ENCODE measurements at regions not wholly inside any gene's neighbourhood (a gene's known extent, or its start where the extent isn't known, plus 50 kb on each side); places are given as distances from the start of the nearest gene placed in this dataset.

- Histone ChIP-seq H3K36me3 (replicated peaks in 1 of 2; ENCODE audit: control extremely low read depth in 1 of 2, control insufficient read depth in 1 of 2, extremely low read depth in 1 of 2, insufficient read depth in 2 of 2, low read length in 1 of 2) (no peaks in the 10 kb centered on the region), H3K79me2 (ENCODE audit: control insufficient read depth, insufficient read depth, low read length) (no peaks in the 10 kb centered on the region), H3K4me1 (ENCODE audit: control insufficient read depth in 2 of 2, insufficient read depth in 2 of 2, low read length in 2 of 2) (no peaks in the 10 kb centered on the region), H3K27ac (ENCODE audit: low read length in 2 of 2) (no peak overlapping the region), H3K4me3 (ENCODE audit: control extremely low read depth in 1 of 5, extremely low read depth in 1 of 5, insufficient read depth in 1 of 5, low read depth in 2 of 5, low read length in 4 of 5) (no peak overlapping the region), H3K9ac (ENCODE audit: low read length) (no peak overlapping the region), H3K9me3 (ENCODE audit: control extremely low read depth in 1 of 3, control insufficient read depth in 2 of 3, insufficient read depth in 1 of 3, low read length in 2 of 3) (peaks cover 0 to 14% (median 3%) of the 10 kb centered on the region in 3 donors), H3K27me3 (replicated peaks in 1 of 4; ENCODE audit: control extremely low read depth in 1 of 4, control insufficient read depth in 3 of 4, insufficient read depth in 4 of 4, low read length in 3 of 4) (no peaks in the 10 kb centered on the region), H3K4me2 (replicated peaks; ENCODE audit: low read depth, low read length, poor library complexity, severe bottlenecking) (no peak overlapping the region), H4K20me1 (ENCODE audit: control insufficient read depth, insufficient read depth, low read length, poor library complexity, severe bottlenecking) (no peaks in the 10 kb centered on the region), H2AFZ (ENCODE audit: insufficient read depth, low read depth, low read length, poor library complexity, severe bottlenecking) (no peak overlapping the region)
- ChIA-PET POLR2A (no interaction called here), CTCF (no interaction called here)
- no peaks in the 10 kb centered on the region for H3K4me1 Mint-ChIP-seq
- no peak for ATAC-seq (ENCODE audit: low read depth)
- no peak overlapping the region for H3K27ac Mint-ChIP-seq
- H3K9me3 Mint-ChIP-seq (ENCODE audit: insufficient read depth) = peaks cover 10% of the 10 kb centered on the region
- intact Hi-C loops (cut with micrococcal nuclease) = no loop called here
- H3K27me3 Mint-ChIP-seq = no peaks in the 10 kb centered on the region
- WGBS (ENCODE audit: insufficient coverage) = 63% methylated on average over 2 of the region's 2 CpGs
- TF ChIP-seq CTCF (IDR thresholded peaks at IDR 0.05) (no peak), EZH2 (IDR thresholded peaks at IDR 0.05; ENCODE audit: borderline replicate concordance, insufficient read depth, low read depth, low read length, poor library complexity, severe bottlenecking) (no peak)
- no peak overlapping the region for H3K4me3 Mint-ChIP-seq
- DNase-seq = no peak
Observed at GRCh38 chr1:5254975-5255374, 600.6 kb downstream of the AJAP1 start.

- no peak overlapping the region for H3K4me3 ChIP-seq (ENCODE audit: control extremely low read depth in 1 of 5, extremely low read depth in 1 of 5, insufficient read depth in 1 of 5, low read depth in 2 of 5, low read length in 4 of 5)
- ChIA-PET CTCF (no interaction called here), POLR2A (no interaction called here)
- H3K79me2 ChIP-seq (ENCODE audit: control insufficient read depth, insufficient read depth, low read length) = no peaks in the 10 kb centered on the region
- intact Hi-C loops (cut with micrococcal nuclease) = no loop called here
- DNase-seq (no peak), ATAC-seq (ENCODE audit: low read depth) (no peak)
- H3K9me3 ChIP-seq (ENCODE audit: control extremely low read depth in 1 of 3, control insufficient read depth in 2 of 3, insufficient read depth in 1 of 3, low read length in 2 of 3) = peaks cover 0 to 11% (median 3%) of the 10 kb centered on the region in 3 donors
- H3K27ac ChIP-seq (ENCODE audit: low read length in 2 of 2) = no peak overlapping the region
- H3K4me3 Mint-ChIP-seq = no peak overlapping the region
- peaks cover 8% of the 10 kb centered on the region for H3K9me3 Mint-ChIP-seq (ENCODE audit: insufficient read depth)
- WGBS (ENCODE audit: insufficient coverage) = 86% methylated on average over 15 of the region's 15 CpGs
- no peak for TF ChIP-seq EZH2 (IDR thresholded peaks at IDR 0.05; ENCODE audit: borderline replicate concordance, insufficient read depth, low read depth, low read length, poor library complexity, severe bottlenecking)
- no peak for TF ChIP-seq CTCF (IDR thresholded peaks at IDR 0.05)
- no peak overlapping the region for H3K9ac ChIP-seq (ENCODE audit: low read length)
- no peak overlapping the region for H3K4me2 ChIP-seq (replicated peaks; ENCODE audit: low read depth, low read length, poor library complexity, severe bottlenecking)
- no peaks in the 10 kb centered on the region for H3K27me3 Mint-ChIP-seq
- H3K36me3 ChIP-seq (replicated peaks in 1 of 2; ENCODE audit: control extremely low read depth in 1 of 2, control insufficient read depth in 1 of 2, extremely low read depth in 1 of 2, insufficient read depth in 2 of 2, low read length in 1 of 2) = no peaks in the 10 kb centered on the region
- no peaks in the 10 kb centered on the region for H3K27me3 ChIP-seq (replicated peaks in 1 of 4; ENCODE audit: control extremely low read depth in 1 of 4, control insufficient read depth in 3 of 4, insufficient read depth in 4 of 4, low read length in 3 of 4)
- no peak overlapping the region for H3K27ac Mint-ChIP-seq
- H3K4me1 Mint-ChIP-seq = no peaks in the 10 kb centered on the region
- H3K4me1 ChIP-seq (ENCODE audit: control insufficient read depth in 2 of 2, insufficient read depth in 2 of 2, low read length in 2 of 2) = no peaks in the 10 kb centered on the region
- no peaks in the 10 kb centered on the region for H4K20me1 ChIP-seq (ENCODE audit: control insufficient read depth, insufficient read depth, low read length, poor library complexity, severe bottlenecking)
- H2AFZ ChIP-seq (ENCODE audit: insufficient read depth, low read depth, low read length, poor library complexity, severe bottlenecking) = no peak overlapping the region
Observed at GRCh38 chr1:5254131-5254725, 599.8 kb downstream of the AJAP1 start.
